A673 (cell line): ENCODE measurements at regions not wholly inside any gene's neighbourhood (a gene's known extent, or its start where the extent isn't known, plus 50 kb on each side); places are given as distances from the start of the nearest gene placed in this dataset.

Source experiments
- BruUV-seq: library from RNA; stranded (reverse); fragments of 400-500 nt; replicated peaks from 2 replicates; lab custom pipeline; 2021; lab: Mats Ljungman, UMichigan
- CTCF ChIA-PET: fragments of 300-600 bp; sonication (Branson Sonifier 250); formaldehyde crosslinking; loops from one replicate; lab custom pipeline; 2022; ENCODE audit warnings: antibody characterized with exemption; lab: Charles Lee
- POLR2A ChIA-PET: fragments of 300-600 bp; sonication (Branson Sonifier 250); formaldehyde crosslinking; loops from one replicate; lab custom pipeline; 2022; ENCODE audit warnings: antibody characterized with exemption; ENCODE audit not compliant: low non-redundant PET; lab: Charles Lee
- DNase-seq: peaks from one replicate; pipeline ENCODE4 v3.0.0-alpha.2; 2015; ENCODE audit warnings: low spot score
- H3K27ac ChIP-seq: fragments of 200-600 bp; sonication (generic); 2 replicates; pipeline ENCODE4 v1.5.1; 2016; ENCODE audit warnings: mixed run types, low read depth, mild to moderate bottlenecking, mixed read lengths, antibody characterized with exemption, low read length; ENCODE audit not compliant: poor library complexity, severe bottlenecking
- H3K27me3 ChIP-seq: fragments of 200-600 bp; sonication (generic); replicated peaks from 2 replicates; pipeline ENCODE4 v1.6.1; 2017; ENCODE audit warnings: mixed run types, low read depth, mild to moderate bottlenecking, mixed read lengths, antibody characterized with exemption, low read length; ENCODE audit not compliant: insufficient read depth, poor library complexity
- H3K36me3 ChIP-seq: fragments of 200-600 bp; sonication (generic); 2 replicates; pipeline ENCODE4 v1.6.1; 2016; ENCODE audit warnings: mixed run types, mild to moderate bottlenecking, mixed read lengths, antibody characterized with exemption, low read length; ENCODE audit not compliant: insufficient read depth, poor library complexity, severe bottlenecking
- H3K4me1 ChIP-seq: fragments of 200-600 bp; sonication (generic); 2 replicates; pipeline ENCODE4 v1.6.1; 2017; ENCODE audit warnings: mixed run types, mild to moderate bottlenecking, mixed read lengths, antibody characterized with exemption, low read length; ENCODE audit not compliant: insufficient read depth, poor library complexity, severe bottlenecking
- H3K4me3 ChIP-seq: fragments of 200-600 bp; sonication (generic); 2 replicates; pipeline ENCODE4 v1.5.1; 2016; ENCODE audit warnings: low read depth, mixed run types, mild to moderate bottlenecking, mixed read lengths, low read length; ENCODE audit not compliant: poor library complexity, severe bottlenecking
- H3K9me3 ChIP-seq: fragments of 200-600 bp; sonication (generic); 2 replicates; pipeline ENCODE4 v1.6.1; 2016; ENCODE audit warnings: mixed run types, low read depth, mild to moderate bottlenecking, mixed read lengths, antibody characterized with exemption, low read length; ENCODE audit not compliant: poor library complexity, severe bottlenecking
- EZH2 ChIP-seq: fragments of 200-600 bp; sonication (generic); IDR thresholded peaks from 2 replicates; pipeline ENCODE4 v1.6.1; 2017; ENCODE audit warnings: borderline replicate concordance, low read depth, mild to moderate bottlenecking, mixed read lengths, antibody characterized with exemption, low read length; ENCODE audit not compliant: poor library complexity, severe bottlenecking
- intact Hi-C: fragments of 100-400 bp; cut with micrococcal nuclease; formaldehyde crosslinking; loops from one replicate; pipeline ENCODE4 v1.10.0; 2022; ENCODE audit not compliant: unreplicated experiment
- TF ChIP-seq, protein P1 (sequence below): fragments of 300-800, 200-600 bp; sonication (generic); conservative IDR thresholded peaks from 2 replicates; pipeline ENCODE4 v1.5.1; 2017; ENCODE audit warnings: low read depth, mild to moderate bottlenecking, antibody characterized with exemption, low read length, moderate library complexity, mixed read lengths

DNA sequence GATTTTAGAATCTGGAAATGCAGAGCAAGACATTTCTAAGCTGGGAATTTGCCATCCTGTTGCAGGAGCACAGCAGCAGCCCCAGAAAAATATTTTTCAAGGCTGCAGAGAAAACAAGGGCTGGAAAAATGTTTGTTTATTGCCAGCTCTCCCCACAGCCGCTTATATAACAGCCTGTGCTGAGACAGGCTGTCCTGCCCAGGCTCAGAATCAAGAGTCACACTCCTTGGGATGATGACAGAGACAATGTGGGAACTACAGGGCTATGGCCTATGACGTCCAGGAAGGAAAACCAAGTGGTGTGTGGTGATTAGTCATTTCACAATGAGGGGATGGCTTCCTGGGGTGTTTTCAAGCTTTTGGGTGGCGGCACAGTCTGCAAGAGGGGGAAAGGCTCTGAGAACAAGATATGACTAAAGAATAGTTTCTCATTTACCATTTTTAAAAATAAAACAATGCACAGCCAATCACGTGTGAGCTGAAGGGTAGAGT lies 136.3 kb upstream of the SERP2 start:
- Histone ChIP-seq H3K27ac (no peak overlapping the region), H3K4me1 (peaks cover 6% of the 10 kb centered on the region), H3K36me3 (no peaks in the 10 kb centered on the region), H3K9me3 (no peaks in the 10 kb centered on the region), H3K4me3 (no peak overlapping the region), H3K27me3 (no peaks in the 10 kb centered on the region)
- ChIA-PET POLR2A (no interaction called here), CTCF (no interaction called here)
- intact Hi-C loops: no loop called here
- no TSS peak for BruUV-seq
- TF ChIP-seq, protein P1, sequence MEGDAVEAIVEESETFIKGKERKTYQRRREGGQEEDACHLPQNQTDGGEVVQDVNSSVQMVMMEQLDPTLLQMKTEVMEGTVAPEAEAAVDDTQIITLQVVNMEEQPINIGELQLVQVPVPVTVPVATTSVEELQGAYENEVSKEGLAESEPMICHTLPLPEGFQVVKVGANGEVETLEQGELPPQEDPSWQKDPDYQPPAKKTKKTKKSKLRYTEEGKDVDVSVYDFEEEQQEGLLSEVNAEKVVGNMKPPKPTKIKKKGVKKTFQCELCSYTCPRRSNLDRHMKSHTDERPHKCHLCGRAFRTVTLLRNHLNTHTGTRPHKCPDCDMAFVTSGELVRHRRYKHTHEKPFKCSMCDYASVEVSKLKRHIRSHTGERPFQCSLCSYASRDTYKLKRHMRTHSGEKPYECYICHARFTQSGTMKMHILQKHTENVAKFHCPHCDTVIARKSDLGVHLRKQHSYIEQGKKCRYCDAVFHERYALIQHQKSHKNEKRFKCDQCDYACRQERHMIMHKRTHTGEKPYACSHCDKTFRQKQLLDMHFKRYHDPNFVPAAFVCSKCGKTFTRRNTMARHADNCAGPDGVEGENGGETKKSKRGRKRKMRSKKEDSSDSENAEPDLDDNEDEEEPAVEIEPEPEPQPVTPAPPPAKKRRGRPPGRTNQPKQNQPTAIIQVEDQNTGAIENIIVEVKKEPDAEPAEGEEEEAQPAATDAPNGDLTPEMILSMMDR: no peak
- no peak for TF ChIP-seq EZH2
- DNase-seq: peak; percentile 61

DNA sequence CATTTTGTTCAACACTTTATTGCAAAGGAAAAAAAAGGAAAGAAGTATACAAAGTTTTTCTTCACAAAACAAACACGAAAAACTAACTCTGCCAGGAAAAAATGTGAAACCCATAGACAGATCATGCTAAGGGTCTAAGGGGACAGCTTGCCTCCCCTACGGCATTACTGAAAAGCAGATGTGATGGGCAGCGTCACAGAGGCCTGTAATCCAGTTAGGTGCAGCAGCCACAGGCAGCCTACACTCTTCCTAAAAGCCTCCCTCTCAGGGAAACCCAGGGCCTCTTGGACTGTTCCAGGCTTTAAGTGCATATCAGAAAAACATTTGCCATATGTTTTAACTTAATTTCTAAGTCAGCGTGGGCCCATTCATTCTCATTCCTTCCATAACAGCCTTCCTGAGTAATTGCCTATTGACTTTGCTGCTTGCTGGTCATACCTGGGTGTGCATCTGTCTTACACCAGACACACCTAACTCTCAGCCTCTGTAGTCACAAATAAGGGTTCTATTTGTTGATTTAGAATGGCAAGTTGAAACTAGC lies 135.7 kb upstream of the SERP2 start:
- CTCF ChIA-PET: no interaction called here
- intact Hi-C loops: no loop called here
- Histone ChIP-seq H3K9me3 (no peaks in the 10 kb centered on the region), H3K4me1 (peaks cover 6% of the 10 kb centered on the region), H3K4me3 (no peak overlapping the region), H3K27ac (no peak overlapping the region), H3K36me3 (no peaks in the 10 kb centered on the region), H3K27me3 (no peaks in the 10 kb centered on the region)
- TF ChIP-seq, protein P1: no peak
- TF ChIP-seq EZH2: no peak
- POLR2A ChIA-PET: no interaction called here
- no peak for DNase-seq
- no TSS peak for BruUV-seq

DNA sequence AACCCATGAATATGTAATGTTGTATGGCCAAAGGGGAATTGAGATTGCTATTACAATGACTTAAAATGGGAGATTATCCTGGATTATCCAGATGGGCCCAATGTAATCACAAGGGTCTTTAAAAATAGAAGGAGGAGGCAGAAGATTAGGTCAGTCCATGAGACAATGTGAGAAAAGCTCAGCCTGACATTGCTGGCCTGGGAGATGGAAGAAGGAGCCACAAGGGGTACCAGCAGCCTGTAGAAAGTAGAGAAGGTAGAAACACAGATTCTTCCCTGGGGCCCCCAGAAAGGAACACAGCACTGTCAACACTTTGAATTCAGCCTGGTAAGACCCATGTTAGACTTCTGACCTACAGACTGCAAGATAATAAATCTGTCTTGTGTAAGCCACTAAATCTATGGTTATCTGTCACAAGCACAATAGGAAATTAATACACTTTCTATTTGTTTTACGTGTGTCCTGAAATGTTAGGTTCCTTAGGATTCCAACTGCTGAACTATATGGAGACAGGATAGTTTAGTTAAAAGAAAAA lies 132.9 kb upstream of the SERP2 start:
- Histone ChIP-seq H3K27me3 (no peaks in the 10 kb centered on the region), H3K27ac (no peak overlapping the region), H3K36me3 (no peaks in the 10 kb centered on the region), H3K4me3 (no peak overlapping the region), H3K9me3 (no peaks in the 10 kb centered on the region), H3K4me1 (peaks cover 6% of the 10 kb centered on the region)
- intact Hi-C loops: loop anchor here (5.0 kb wide), 1 partner anchor 197 kb away; no protein-coding TSS in a partner anchor
- no TSS peak for BruUV-seq
- POLR2A ChIA-PET: no interaction called here
- TF ChIP-seq EZH2: no peak
- TF ChIP-seq, protein P1: no peak
- no peak for DNase-seq
- CTCF ChIA-PET: no interaction called here
